Small intestine (tissue), 7 donors: ENCODE measurements at regions not wholly inside any gene's neighbourhood (a gene's known extent, or its start where the extent isn't known, plus 50 kb on each side); places are given as distances from the start of the nearest gene placed in this dataset.
A peak's percentile ranks its signal among the peaks of the same experiment; 100 is the strongest.
"Not testable (repeated sequence)": the region's sequence is repeated elsewhere in the genome, so short reads cannot be mapped to it uniquely, and the experiment has no call there.

Experiments
- DNase-seq, 2 donors: peaks; one replicate each; pipeline versions ENCODE4 v3.0.0 to v3.0.0-alpha.2; 2013
- FAIRE-seq: peaks from 2 replicates; lab custom pipeline; 2012; peaks lifted over from hg19 to GRCh38; lab: Jason Lieb, UNC
- H3K27ac ChIP-seq, 3 donors: one replicate each; pipeline ENCODE4 v1.5.1; 2013; ENCODE audit warnings: low read length in 2 of 3, mild to moderate bottlenecking in 2 of 3, control low read depth in 1 of 3, inconsistent platforms in 1 of 3, low read depth in 1 of 3, moderate library complexity in 1 of 3
- H3K27me3 ChIP-seq, 3 donors: one replicate each; pipeline ENCODE4 v1.6.1; 2013; ENCODE audit warnings: low read length in 3 of 3, inconsistent platforms in 1 of 3; ENCODE audit not compliant: control insufficient read depth in 3 of 3, insufficient read depth in 3 of 3
- H3K36me3 ChIP-seq, 3 donors: one replicate each; pipeline ENCODE4 v1.6.1; 2013; ENCODE audit warnings: low read length in 3 of 3, inconsistent platforms in 1 of 3, low read depth in 1 of 3, mild to moderate bottlenecking in 1 of 3, moderate library complexity in 1 of 3; ENCODE audit not compliant: control insufficient read depth in 3 of 3, insufficient read depth in 2 of 3
- H3K4me1 ChIP-seq, 3 donors: one replicate each; pipeline ENCODE4 v1.6.1; 2013; ENCODE audit warnings: low read length in 2 of 3, inconsistent platforms in 1 of 3, low read depth in 1 of 3, mild to moderate bottlenecking in 1 of 3, moderate library complexity in 1 of 3; ENCODE audit not compliant: control insufficient read depth in 3 of 3, insufficient read depth in 2 of 3
- H3K4me3 ChIP-seq, 3 donors: one replicate each; pipeline ENCODE4 v1.5.1; 2013; ENCODE audit warnings: low read length in 3 of 3, control low read depth in 1 of 3, inconsistent platforms in 1 of 3, low read depth in 1 of 3, mild to moderate bottlenecking in 1 of 3, moderate library complexity in 1 of 3
- H3K9me3 ChIP-seq, 2 donors: one replicate each; pipeline ENCODE4 v1.6.1; 2013; ENCODE audit warnings: low read depth in 1 of 2, low read length in 1 of 2; ENCODE audit not compliant: control insufficient read depth in 2 of 2, insufficient read depth in 1 of 2
- WGBS, 3 donors: extraction: QIAGEN DNeasy Blood & Tissue Kit; methylation state at CpG; one replicate each; pipeline ENCODE4 v1.1.7; 2013; 5-methylcytosine and 5-hydroxymethylcytosine counted together
- donor health status: healthy with polysubstance abuse.
- donor health status: control.
- donor health status: control.
- donor health status: Bipolar disorder and iron deficiency.
- donor health status: healthy.

DNA sequence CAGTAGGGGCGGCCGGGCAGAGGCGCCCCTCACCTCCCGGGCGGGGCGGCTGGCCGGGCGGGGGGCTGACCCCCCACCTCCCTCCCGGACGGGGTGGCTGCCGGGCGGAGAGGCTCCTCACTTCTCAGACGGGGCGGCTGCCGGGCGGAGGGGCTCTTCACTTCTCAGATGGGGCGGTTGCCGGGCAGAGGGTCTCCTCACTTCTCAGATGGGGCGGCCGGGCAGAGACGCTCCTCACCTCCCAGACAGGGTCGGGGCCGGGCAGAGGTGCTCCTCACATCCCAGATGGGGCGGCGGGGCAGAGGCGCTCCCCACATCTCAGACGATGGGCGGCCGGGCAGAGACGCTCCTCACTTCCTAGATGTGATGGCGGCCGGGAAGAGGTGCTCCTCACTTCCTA is 389.8 kb downstream of the DSEL start:
- H3K27ac ChIP-seq, H3K9me3 ChIP-seq, H3K36me3 ChIP-seq, H3K27me3 ChIP-seq, FAIRE-seq, DNase-seq, H3K4me3 ChIP-seq, H3K4me1 ChIP-seq: not testable (repeated sequence)
- WGBS, 3 donors, result 93 to 98% (median 94%) methylated on average over 10 to 28 of the region's 32 CpGs

- Histone ChIP-seq H3K36me3 (no peaks in the 10 kb centered on the region), H3K4me3 (no peak overlapping the region), H3K27ac (no peak overlapping the region), H3K9me3 (no peaks in the 10 kb centered on the region), H3K4me1 (peaks cover 0 to 7% (median 0%) of the 10 kb centered on the region in 3 donors), H3K27me3 (no peaks in the 10 kb centered on the region)
- no peak for FAIRE-seq
- WGBS, 3 donors, result 80 to 91% (median 80%) methylated on average over 1 of the region's 1 CpG
- no peak for DNase-seq
Observed at GRCh38 chr18:67123901-67124300, 392.6 kb downstream of the DSEL start.

DNA sequence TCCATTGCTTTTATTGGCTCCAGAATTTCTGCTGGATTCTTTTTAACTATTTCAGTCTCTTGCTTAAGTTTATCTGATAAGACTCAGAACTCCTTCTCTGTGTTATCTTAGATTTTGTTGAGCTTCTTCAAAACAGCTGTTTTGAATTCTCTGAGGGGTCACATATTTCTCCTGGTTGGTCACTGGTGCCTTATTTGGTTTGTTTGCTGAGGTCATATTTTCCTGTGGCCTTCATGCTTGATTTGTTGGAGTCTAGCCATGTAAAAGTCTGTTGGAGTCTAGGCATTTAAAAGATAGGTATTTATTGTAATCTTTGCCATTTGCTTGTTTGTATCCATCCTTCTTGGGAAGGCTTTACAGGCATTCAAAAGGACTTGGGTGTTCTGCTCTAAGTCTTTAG is 398.7 kb downstream of the DSEL start:
- DNase-seq, result no peak
- Histone ChIP-seq H3K9me3 (no peaks in the 10 kb centered on the region), H3K4me3 (no peak overlapping the region), H3K36me3 (no peaks in the 10 kb centered on the region), H3K27me3 (no peaks in the 10 kb centered on the region), H3K27ac (no peak overlapping the region), H3K4me1 (peaks cover 0 to 9% (median 0%) of the 10 kb centered on the region in 3 donors)
- FAIRE-seq, result no peak

- no peak overlapping the region for H3K4me3 ChIP-seq
- H3K4me1 ChIP-seq, result peaks cover 0 to 7% (median 0%) of the 10 kb centered on the region in 3 donors
- FAIRE-seq (no peak), DNase-seq (no peak)
- H3K27me3 ChIP-seq, result no peaks in the 10 kb centered on the region
- H3K9me3 ChIP-seq, result no peaks in the 10 kb centered on the region
- H3K27ac ChIP-seq, result no peak overlapping the region
- WGBS, 3 donors, result 33 to 71% (median 59%) methylated on average over 1 of the region's 1 CpG
- H3K36me3 ChIP-seq, result no peaks in the 10 kb centered on the region
Observed at GRCh38 chr18:67109535-67109934, 407.0 kb downstream of the DSEL start.

DNA sequence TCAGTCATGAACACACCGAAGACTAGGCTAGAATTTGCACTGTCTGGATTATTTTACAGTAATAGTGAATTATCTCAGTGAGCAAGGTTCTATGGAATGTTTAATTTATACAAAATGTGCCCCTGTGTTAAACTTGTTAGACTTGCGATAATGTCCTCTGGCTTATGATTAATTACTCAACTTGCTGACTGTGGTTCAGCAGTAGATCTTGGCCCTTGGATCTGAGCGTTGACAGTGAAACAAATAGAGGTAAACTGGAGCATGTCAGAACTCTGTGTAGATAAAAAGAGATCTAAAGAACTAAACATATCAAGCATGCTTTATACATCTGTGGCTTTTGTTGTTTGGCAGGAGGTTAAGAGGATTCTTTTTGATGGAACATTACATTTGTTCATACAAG is 407.6 kb downstream of the DSEL start:
- WGBS, 3 donors, result 14 to 33% (median 33%) methylated on average over 3 of the region's 3 CpGs
- FAIRE-seq, result no peak
- Histone ChIP-seq H3K27me3 (no peaks in the 10 kb centered on the region), H3K4me1 (peaks cover 0 to 7% (median 0%) of the 10 kb centered on the region in 3 donors), H3K36me3 (no peaks in the 10 kb centered on the region), H3K27ac (no peak overlapping the region), H3K9me3 (no peaks in the 10 kb centered on the region), H3K4me3 (no peak overlapping the region)
- DNase-seq, result peak in 1 of 2 donors; percentile 26

- peaks cover 0 to 7% (median 0%) of the 10 kb centered on the region in 3 donors for H3K4me1 ChIP-seq
- WGBS, 3 donors, result 39 to 46% (median 40%) methylated on average over 7 of the region's 7 CpGs
- DNase-seq (peak; percentile 63 to 79), FAIRE-seq (no peak)
- H3K27ac ChIP-seq, result no peak overlapping the region
- no peaks in the 10 kb centered on the region for H3K36me3 ChIP-seq
- no peak overlapping the region for H3K4me3 ChIP-seq
- H3K27me3 ChIP-seq, result no peaks in the 10 kb centered on the region
- H3K9me3 ChIP-seq, result no peaks in the 10 kb centered on the region
Observed at GRCh38 chr18:67104700-67105284, 411.7 kb downstream of the DSEL start.

DNA sequence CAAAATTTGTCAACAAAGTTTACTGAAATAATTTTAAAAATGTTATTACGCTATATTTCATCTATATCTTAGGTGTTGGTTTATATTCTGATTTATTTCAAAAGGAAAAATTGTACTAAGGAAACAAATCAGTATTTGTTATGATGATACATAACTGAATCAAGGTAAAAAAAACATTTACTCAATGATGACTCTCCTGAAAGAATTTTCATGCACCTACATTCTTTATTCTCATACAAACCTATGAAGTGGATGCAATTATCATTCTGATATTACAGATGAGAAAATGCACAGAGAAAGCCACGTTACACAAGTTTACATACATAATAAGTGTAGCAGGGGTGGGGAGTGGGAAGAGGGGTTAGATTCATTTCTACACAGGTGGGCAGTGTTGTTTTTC is 422.4 kb downstream of the DSEL start:
- Histone ChIP-seq H3K9me3 (no peaks in the 10 kb centered on the region), H3K36me3 (no peaks in the 10 kb centered on the region), H3K4me3 (no peak overlapping the region), H3K27me3 (no peaks in the 10 kb centered on the region), H3K27ac (no peak overlapping the region), H3K4me1 (no peaks in the 10 kb centered on the region)
- WGBS, 3 donors, result 59 to 70% (median 67%) methylated on average over 2 of the region's 2 CpGs
- FAIRE-seq (no peak), DNase-seq (no peak)

GRCh38 chr18:67092141-67092540 is 424.4 kb downstream of the DSEL start:
- FAIRE-seq (no peak), DNase-seq (no peak)
- H3K4me1 ChIP-seq, result no peaks in the 10 kb centered on the region
- no peak overlapping the region for H3K27ac ChIP-seq
- no peaks in the 10 kb centered on the region for H3K36me3 ChIP-seq
- H3K27me3 ChIP-seq, result no peaks in the 10 kb centered on the region
- WGBS, 3 donors, result 14 to 27% (median 15%) methylated on average over 1 of the region's 1 CpG
- no peaks in the 10 kb centered on the region for H3K9me3 ChIP-seq
- no peak overlapping the region for H3K4me3 ChIP-seq
